NCI-H2196 (cell line): ENCODE measurements at regions not wholly inside any gene's neighbourhood (a gene's known extent, or its start where the extent isn't known, plus 50 kb on each side); places are given as distances from the start of the nearest gene placed in this dataset.
"Not testable (repeated sequence)": the region's sequence is repeated elsewhere in the genome, so short reads cannot be mapped to it uniquely, and the experiment has no call there.

Experiments
- DNase-seq: peaks from one replicate; lab custom pipeline; 2025; ENCODE audit not compliant: unreplicated experiment; lab: John Stamatoyannopoulos, UW

- DNase-seq, result no peak
Observed at GRCh38 chr3:6448011-6448410, 412.9 kb upstream of the GRM7 start.

DNA sequence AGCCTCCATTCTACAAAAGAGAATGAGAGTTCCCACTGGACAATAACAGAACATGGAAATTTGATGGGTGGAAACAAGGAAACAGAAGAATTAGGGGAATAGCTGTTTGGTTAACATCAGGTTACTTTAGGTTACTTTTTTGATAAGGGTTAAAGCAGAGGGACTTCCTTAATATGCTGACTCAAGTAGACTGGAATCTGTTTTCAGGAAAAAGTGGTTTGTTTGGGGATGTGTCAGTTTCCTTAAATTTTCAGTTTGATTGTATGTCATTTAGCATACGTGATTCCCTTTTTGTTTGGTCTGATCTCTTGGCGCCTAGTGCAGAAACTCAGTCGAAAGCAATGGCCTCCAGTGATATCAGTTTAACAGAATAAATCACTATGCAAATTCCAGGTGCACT, 411.8 kb upstream of the GRM7 start:
- DNase-seq, result no peak

DNA sequence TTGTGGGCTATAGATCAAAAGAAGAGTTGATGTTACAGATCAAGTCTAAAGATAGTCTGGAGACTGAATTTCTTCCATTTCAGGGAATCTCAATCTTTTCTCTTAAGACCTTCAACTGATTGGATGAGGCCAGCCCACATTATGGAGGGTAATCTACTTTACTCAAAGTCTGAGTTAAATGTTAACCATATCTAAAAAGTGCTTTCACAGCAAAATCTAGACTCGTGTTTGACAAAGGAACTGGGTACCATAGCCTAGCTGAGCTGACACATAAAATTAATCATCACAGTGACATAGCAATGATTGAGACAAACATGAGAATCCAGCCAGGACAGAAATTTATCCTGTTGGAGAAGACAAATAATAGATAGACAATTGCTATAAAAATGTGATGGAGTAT, 407.9 kb upstream of the GRM7 start:
- DNase-seq, result no peak

DNA sequence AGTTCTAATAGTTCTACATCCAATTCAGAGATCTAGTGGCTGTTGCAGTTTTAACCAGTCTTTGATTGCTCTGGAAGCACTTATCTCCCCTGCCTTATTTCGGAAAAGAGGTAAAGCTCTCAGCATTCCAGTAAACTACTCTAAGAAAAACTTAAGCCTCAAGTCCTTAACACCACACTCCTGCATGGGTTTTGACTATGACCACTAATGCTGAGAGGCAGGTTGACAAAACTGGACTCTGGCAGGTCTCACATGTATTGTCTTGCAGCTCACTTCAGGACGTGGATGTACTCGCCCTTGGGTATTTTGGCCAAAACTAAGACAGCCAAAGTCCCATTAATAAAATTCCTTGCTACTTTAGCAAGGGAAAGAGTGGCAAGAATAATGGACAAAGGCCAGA, 405.9 kb upstream of the GRM7 start:
- DNase-seq, result no peak

GRCh38 chr3:6467186-6467585, 393.7 kb upstream of the GRM7 start:
- no peak for DNase-seq

- DNase-seq, result no peak
Observed at GRCh38 chr3:6468589-6468988, 392.3 kb upstream of the GRM7 start.

DNA sequence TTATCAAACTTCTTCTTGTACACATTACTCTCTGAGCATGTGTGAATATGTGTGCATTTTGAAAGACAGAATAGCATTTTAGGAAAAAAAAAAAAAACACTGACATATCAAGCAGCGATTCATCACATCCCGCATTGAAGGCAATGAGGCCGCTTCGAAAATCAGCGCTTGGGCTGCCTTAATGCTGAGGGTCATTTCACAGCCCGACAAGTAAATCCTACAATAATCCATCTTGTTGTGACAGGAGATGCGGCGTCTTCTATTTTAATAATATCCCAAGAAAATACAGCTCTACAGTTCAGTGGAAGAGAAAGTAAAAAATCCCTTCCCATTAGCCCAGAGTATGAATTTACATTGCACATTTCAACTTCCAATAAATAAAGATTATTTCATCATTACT, 389.2 kb upstream of the GRM7 start:
- no peak for DNase-seq

DNA sequence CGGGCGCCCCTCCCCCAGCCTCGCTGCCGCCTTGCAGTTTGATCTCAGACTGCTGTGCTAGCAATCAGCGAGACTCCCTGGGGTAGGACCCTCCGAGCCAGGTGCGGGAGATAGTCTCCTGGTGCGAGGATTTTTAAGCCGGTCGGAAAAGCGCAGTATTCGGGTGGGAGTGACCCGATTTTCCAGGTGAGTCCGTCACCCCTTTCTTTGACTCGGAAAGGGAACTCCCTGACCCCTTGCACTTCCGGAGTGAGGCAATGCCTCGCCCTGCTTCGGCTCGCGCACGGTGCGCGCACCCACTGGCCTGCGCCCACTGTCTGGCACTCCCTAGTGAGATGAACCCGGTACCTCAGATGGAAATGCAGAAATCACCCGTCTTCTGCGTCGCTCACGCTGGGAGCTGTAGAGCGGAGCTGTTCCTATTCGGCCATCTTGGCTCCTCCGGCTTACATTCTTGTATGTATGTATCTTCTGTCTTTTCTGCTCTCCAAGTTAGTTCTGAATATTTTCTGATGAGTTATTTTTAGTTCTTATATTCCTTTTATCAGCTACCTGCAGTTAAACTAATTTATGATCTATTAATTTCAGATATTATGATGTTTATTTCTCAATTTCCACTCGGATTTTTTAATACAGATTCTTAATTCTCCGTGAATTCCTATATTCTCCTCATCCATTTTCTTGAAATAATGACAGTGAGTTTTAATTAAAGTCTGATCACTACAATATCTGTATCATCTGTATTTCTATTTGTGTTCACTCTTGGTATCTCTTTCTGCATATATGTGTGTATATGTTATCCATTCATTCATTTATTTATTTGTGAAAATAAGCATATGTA, 370.2 kb upstream of the GRM7 start:
- not testable (repeated sequence) for DNase-seq

DNA sequence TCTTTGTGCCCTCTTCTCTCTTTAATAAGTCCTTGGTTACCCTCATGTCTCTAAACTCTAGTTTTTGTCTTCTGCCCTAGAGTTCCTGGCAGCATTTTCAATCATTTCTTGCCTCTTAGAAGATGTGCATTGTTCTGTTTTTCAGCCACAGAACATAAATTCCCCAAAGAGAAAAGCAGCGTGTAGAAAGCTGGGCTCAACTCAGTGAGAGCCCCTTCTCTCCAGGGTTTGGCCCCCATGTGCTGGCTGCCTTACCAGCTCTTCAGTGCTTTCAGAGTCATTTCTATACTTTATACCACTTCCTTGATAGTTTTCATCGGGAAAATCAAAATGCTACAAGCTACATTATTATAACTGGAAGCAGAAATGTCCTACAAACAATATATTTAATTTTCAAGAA, 369.1 kb upstream of the GRM7 start:
- DNase-seq, result no peak

- no peak for DNase-seq
Observed at GRCh38 chr3:6492306-6492705, 368.6 kb upstream of the GRM7 start.

GRCh38 chr3:6498944-6499343, 362.0 kb upstream of the GRM7 start:
- not testable (repeated sequence) for DNase-seq

DNA sequence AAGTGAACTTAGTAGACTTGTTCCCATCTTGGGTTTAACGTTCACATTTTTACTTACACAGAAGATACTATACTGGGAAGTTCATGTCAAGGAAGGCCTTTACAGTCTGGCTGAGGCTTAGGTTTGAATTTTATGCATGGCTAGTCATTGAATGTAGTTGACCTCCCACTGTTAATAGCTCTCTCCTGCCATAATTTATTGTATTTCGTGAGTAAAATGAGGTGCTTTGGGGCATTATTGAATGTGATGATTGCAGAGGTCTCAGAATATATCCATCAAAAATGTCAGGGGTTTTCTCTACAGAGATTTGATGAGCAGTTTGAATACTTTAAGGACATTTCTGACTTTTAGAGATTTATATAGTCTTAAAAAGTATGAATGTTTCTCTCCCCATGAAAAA, 356.6 kb upstream of the GRM7 start:
- DNase-seq, result no peak

DNA sequence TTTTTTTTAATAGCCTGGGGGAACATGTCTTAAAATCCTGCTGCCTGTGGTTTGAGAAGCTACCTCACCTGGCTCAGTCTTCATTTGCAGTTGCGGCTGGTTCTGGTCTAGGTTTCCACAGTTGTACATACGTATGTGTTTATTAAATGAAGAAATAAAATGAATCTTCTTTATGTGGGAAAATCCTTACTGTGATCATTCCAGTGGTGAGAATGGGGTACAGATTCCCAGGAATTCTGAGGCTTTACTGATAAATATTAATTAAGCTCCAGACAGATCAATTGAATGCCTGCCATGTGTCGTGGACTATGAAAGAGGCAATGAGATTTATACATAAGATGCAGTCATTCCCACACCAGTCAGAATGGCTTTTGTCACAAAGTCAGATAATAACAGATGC, 356.1 kb upstream of the GRM7 start:
- no peak for DNase-seq

GRCh38 chr3:6508410-6508759, 352.5 kb upstream of the GRM7 start:
- DNase-seq, result no peak

DNA sequence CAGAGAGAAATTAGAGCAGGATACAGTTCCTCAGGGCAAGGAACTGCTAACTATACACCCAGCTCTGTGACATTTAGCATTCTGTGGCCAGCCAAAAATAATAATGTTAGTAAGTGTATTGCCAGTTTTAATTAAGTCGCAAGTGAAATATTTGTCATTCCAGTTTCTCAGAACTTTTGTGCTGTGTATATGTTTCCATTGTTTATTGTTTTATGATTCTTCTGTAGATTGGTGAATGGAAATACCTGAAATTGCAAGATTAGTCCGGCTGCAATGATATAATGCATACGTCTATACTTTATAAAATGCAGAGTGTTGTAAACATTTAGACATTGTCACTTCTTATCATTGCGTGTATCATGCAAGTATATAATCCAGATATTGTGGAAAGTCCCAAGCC, 351.3 kb upstream of the GRM7 start:
- DNase-seq, result no peak

DNA sequence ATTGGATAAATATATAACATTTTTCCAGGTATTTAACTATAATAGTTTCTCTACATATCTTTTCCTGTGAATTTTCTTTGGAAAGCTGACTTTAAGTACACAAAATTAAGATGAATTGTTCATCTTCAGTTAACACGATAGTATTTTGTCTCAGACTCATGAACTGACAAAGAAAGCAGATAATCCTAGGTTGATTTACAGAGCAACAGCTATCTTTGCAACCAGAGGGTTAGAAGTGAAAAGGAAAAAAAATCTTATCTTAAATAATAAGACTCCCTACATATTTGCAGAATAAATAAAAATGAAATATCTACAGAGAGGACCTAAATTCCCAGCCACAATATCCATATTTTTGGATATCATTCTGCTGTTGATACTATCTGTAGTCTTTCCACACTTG, 350.2 kb upstream of the GRM7 start:
- no peak for DNase-seq

- DNase-seq, result no peak
Observed at GRCh38 chr3:6512172-6512800, 348.6 kb upstream of the GRM7 start.

- no peak for DNase-seq
Observed at GRCh38 chr3:6516143-6516542, 344.8 kb upstream of the GRM7 start.

GRCh38 chr3:6516694-6517093, 344.2 kb upstream of the GRM7 start:
- no peak for DNase-seq

DNA sequence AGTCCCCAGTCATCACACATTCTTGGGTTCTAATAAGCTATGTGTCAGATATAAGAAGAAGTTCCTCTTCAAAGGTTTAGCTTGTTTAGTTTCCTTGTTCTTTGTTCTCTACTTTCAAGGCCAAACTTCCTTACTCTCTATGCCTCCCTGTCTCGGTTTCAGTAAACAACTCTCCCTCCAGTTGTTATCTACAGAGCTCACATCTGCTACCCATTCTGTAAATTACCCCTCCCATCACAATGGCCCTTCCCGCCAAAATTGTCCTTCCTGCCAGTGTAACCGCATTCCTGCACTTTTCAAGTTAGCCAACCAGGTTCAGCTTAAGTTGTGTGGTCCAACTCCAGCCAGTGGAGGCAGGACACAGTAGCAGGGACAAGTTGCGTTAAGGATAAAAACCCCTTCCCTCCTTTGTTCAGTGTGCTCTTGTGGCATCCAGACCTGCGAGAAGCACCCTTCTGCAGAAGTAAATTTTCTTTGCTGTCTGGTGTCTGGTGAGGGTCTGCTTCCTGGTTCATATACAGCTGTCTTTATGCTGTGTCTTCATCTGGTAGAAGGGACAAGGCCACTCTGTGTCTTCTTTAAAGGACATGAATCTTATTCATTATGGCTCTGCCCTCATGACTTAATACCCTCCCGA, 342.1 kb upstream of the GRM7 start:
- no peak for DNase-seq

- DNase-seq, result no peak
Observed at GRCh38 chr3:6521369-6522113, 339.4 kb upstream of the GRM7 start.

DNA sequence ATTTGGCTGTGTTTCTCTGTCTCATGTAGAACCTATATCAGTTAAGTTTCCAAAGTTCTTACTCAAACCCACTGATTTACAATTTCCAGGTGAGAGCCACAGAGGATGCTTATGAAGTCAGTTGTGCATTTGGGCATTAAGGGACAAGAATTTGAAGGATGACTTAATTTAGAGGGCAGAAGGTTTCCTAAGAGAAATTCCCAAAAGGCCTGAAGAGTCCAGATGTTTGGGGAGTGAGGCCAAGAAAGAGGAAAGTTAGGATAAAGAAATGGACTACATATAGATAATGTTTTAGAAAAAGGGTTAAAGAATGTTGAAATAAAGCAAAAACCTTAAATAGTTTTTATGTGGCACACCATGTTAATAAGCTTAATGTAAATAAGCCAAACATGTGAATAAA, 338.7 kb upstream of the GRM7 start:
- DNase-seq, result no peak
